ENCODE measurements at regions not wholly inside any gene's neighbourhood (a gene's known extent, or its start where the extent isn't known, plus 50 kb on each side); places are given as distances from the start of the nearest gene placed in this dataset.

DNA sequence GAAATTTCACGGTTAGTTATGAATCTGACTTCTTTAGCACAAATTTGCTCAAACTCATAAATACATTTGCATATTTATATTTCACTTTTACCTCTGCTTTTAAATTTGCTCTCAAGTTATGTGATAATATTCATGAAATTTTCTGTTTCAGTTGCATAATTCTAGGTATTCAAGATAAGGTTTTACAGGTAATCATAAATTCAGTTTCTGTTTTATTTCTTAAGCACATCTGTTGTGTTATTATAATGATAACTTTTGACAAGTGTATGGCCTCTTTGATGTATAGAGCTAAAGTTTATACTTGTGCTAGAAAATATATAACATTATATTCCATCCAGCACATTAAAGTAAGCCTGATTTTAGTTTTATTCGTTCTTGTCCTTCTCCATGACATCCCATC is 308.1 kb downstream of the SLC7A11 start:
- Histone ChIP-seq H3K27ac (ENCODE audit: low read depth) (no peak overlapping the region), H2AFZ (no peak overlapping the region), H3K36me3 (ENCODE audit: insufficient read depth) (no peaks in the 10 kb centered on the region), H3K4me1 (ENCODE audit: insufficient read depth) (no peaks in the 10 kb centered on the region), H3K27me3 (ENCODE audit: insufficient read depth) (no peaks in the 10 kb centered on the region), H3K9me2 (ENCODE audit: insufficient read depth) (no peaks in the 10 kb centered on the region), H3K4me2 (no peak overlapping the region), H3K79me2 (replicated peaks; ENCODE audit: insufficient read depth) (no peaks in the 10 kb centered on the region), H4K20me1 (replicated peaks; ENCODE audit: insufficient read depth) (no peaks in the 10 kb centered on the region), H3K4me3 (no peak overlapping the region), H3F3A (replicated peaks; ENCODE audit: low read depth) (no peaks in the 10 kb centered on the region)
- ATAC-seq (no peak), DNase-seq (ENCODE audit: low spot score) (no peak)
- TF ChIP-seq, protein P1, sequence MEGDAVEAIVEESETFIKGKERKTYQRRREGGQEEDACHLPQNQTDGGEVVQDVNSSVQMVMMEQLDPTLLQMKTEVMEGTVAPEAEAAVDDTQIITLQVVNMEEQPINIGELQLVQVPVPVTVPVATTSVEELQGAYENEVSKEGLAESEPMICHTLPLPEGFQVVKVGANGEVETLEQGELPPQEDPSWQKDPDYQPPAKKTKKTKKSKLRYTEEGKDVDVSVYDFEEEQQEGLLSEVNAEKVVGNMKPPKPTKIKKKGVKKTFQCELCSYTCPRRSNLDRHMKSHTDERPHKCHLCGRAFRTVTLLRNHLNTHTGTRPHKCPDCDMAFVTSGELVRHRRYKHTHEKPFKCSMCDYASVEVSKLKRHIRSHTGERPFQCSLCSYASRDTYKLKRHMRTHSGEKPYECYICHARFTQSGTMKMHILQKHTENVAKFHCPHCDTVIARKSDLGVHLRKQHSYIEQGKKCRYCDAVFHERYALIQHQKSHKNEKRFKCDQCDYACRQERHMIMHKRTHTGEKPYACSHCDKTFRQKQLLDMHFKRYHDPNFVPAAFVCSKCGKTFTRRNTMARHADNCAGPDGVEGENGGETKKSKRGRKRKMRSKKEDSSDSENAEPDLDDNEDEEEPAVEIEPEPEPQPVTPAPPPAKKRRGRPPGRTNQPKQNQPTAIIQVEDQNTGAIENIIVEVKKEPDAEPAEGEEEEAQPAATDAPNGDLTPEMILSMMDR (conservative IDR thresholded peaks at IDR 0.05; ENCODE audit: low read depth in 2 of 2) = no peak
- TF ChIP-seq NANOG (IDR thresholded peaks at IDR 0.05; ENCODE audit: borderline replicate concordance) (no peak), EZH2phosphoT487 (IDR thresholded peaks at IDR 0.05; ENCODE audit: unreplicated experiment) (no peak), STAT1 (IDR thresholded peaks at IDR 0.05; ENCODE audit: unreplicated experiment) (no peak), EZH2 (IDR thresholded peaks at IDR 0.05; ENCODE audit: low read depth, unreplicated experiment) (no peak), CREB1 (CRISPR knock-in tag; IDR thresholded peaks at IDR 0.05; ENCODE audit: low read depth) (no peak), POLR2AphosphoS5 (IDR thresholded peaks at IDR 0.05; ENCODE audit: low read depth) (no peak), JUNB (IDR thresholded peaks at IDR 0.05; ENCODE audit: unreplicated experiment) (no peak)
- TF ChIP-seq, protein P2, sequence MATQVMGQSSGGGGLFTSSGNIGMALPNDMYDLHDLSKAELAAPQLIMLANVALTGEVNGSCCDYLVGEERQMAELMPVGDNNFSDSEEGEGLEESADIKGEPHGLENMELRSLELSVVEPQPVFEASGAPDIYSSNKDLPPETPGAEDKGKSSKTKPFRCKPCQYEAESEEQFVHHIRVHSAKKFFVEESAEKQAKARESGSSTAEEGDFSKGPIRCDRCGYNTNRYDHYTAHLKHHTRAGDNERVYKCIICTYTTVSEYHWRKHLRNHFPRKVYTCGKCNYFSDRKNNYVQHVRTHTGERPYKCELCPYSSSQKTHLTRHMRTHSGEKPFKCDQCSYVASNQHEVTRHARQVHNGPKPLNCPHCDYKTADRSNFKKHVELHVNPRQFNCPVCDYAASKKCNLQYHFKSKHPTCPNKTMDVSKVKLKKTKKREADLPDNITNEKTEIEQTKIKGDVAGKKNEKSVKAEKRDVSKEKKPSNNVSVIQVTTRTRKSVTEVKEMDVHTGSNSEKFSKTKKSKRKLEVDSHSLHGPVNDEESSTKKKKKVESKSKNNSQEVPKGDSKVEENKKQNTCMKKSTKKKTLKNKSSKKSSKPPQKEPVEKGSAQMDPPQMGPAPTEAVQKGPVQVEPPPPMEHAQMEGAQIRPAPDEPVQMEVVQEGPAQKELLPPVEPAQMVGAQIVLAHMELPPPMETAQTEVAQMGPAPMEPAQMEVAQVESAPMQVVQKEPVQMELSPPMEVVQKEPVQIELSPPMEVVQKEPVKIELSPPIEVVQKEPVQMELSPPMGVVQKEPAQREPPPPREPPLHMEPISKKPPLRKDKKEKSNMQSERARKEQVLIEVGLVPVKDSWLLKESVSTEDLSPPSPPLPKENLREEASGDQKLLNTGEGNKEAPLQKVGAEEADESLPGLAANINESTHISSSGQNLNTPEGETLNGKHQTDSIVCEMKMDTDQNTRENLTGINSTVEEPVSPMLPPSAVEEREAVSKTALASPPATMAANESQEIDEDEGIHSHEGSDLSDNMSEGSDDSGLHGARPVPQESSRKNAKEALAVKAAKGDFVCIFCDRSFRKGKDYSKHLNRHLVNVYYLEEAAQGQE (IDR thresholded peaks at IDR 0.05; ENCODE audit: unreplicated experiment) = no peak
- TF ChIP-seq, protein P3, sequence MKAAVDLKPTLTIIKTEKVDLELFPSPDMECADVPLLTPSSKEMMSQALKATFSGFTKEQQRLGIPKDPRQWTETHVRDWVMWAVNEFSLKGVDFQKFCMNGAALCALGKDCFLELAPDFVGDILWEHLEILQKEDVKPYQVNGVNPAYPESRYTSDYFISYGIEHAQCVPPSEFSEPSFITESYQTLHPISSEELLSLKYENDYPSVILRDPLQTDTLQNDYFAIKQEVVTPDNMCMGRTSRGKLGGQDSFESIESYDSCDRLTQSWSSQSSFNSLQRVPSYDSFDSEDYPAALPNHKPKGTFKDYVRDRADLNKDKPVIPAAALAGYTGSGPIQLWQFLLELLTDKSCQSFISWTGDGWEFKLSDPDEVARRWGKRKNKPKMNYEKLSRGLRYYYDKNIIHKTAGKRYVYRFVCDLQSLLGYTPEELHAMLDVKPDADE (IDR thresholded peaks at IDR 0.05) = no peak
- H3K27me3 Mint-ChIP-seq (ENCODE audit: insufficient read depth, low read depth, poor library complexity) = peaks cover 2% of the 10 kb centered on the region
- no peaks in the 10 kb centered on the region for H3K9me3 Mint-ChIP-seq
- no peak overlapping the region for H3K27ac Mint-ChIP-seq
- H3K4me3 Mint-ChIP-seq = no peak overlapping the region
- no peaks in the 10 kb centered on the region for H3K4me1 Mint-ChIP-seq
- H3K36me3 Mint-ChIP-seq (ENCODE audit: low read depth) = no peaks in the 10 kb centered on the region

DNA sequence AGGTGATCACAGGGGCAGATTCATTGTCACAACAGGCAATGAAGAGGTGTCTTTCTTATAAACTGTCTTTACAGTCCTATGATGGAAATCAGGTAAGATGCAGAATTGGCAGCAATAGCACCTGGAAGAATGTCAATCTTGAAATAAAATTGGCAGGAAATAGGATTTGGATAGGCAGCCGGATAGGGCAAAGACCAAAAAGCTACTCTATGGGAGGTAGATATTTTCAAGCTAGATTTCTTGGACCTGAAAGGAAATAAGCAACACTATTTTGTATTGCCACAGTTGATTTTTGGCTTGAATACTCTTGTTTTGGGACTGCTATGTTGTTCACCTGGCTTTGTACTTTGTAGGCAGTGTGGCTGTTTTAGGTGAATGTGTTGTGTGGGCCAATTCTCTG is 314.2 kb downstream of the SLC7A11 start:
- Histone ChIP-seq H3K27me3 (ENCODE audit: insufficient read depth) (no peaks in the 10 kb centered on the region), H3K79me2 (replicated peaks; ENCODE audit: insufficient read depth) (no peaks in the 10 kb centered on the region), H3K4me3 (no peak overlapping the region), H3K4me2 (no peak overlapping the region), H3F3A (replicated peaks; ENCODE audit: low read depth) (no peaks in the 10 kb centered on the region), H4K20me1 (replicated peaks; ENCODE audit: insufficient read depth) (no peaks in the 10 kb centered on the region), H2AFZ (no peak overlapping the region), H3K27ac (ENCODE audit: low read depth) (no peak overlapping the region), H3K9me2 (ENCODE audit: insufficient read depth) (no peaks in the 10 kb centered on the region), H3K36me3 (ENCODE audit: insufficient read depth) (no peaks in the 10 kb centered on the region), H3K4me1 (ENCODE audit: insufficient read depth) (no peaks in the 10 kb centered on the region)
- Mint-ChIP-seq H3K4me3 (no peak overlapping the region), H3K27ac (no peak overlapping the region), H3K4me1 (no peaks in the 10 kb centered on the region), H3K9me3 (no peaks in the 10 kb centered on the region), H3K36me3 (ENCODE audit: low read depth) (no peaks in the 10 kb centered on the region), H3K27me3 (ENCODE audit: insufficient read depth, low read depth, poor library complexity) (no peaks in the 10 kb centered on the region)
- ATAC-seq = no peak
- DNase-seq (ENCODE audit: low spot score) = no peak
- no peak for TF ChIP-seq STAT1 (IDR thresholded peaks at IDR 0.05; ENCODE audit: unreplicated experiment)
- TF ChIP-seq, protein P1 (conservative IDR thresholded peaks at IDR 0.05; ENCODE audit: low read depth in 2 of 2) = no peak
- TF ChIP-seq POLR2AphosphoS5 (IDR thresholded peaks at IDR 0.05; ENCODE audit: low read depth) = no peak
- no peak for TF ChIP-seq ZNF331 (CRISPR knock-in tag; IDR thresholded peaks at IDR 0.05; ENCODE audit: low read depth)
- TF ChIP-seq, protein P3 (IDR thresholded peaks at IDR 0.05) = no peak
- TF ChIP-seq, protein P2 (IDR thresholded peaks at IDR 0.05; ENCODE audit: unreplicated experiment) = no peak
